SK-N-SH (cell line): ENCODE measurements at regions not wholly inside any gene's neighbourhood (a gene's known extent, or its start where the extent isn't known, plus 50 kb on each side); places are given as distances from the start of the nearest gene placed in this dataset.

Source experiments
- CTCF ChIA-PET: fragments of 300-600, 350-600 bp; formaldehyde crosslinking; extraction: SDS; loops from one replicate; lab custom pipeline; 2021; lab: Yijun Ruan, JAX
- POLR2A ChIA-PET: fragments of 350-600 bp; sonication (Branson Sonifier 250); formaldehyde crosslinking; extraction: SDS; loops from one replicate; lab custom pipeline; 2020; ENCODE audit warnings: antibody characterized with exemption, inconsistent platforms; lab: Yijun Ruan, JAX
- DNase-seq: peaks from one replicate; pipeline ENCODE4 v3.0.0; 2012
- H2AFZ ChIP-seq: fragments of 200-600 bp; sonication (generic); 2 replicates; pipeline ENCODE4 v1.8.1; 2016; ENCODE audit warnings: antibody characterized with exemption, mild to moderate bottlenecking, low read depth
- H3F3A ChIP-seq: fragments of 200-600 bp; sonication (generic); replicated peaks from 2 replicates; pipeline ENCODE3; 2016; ENCODE audit warnings: antibody characterized with exemption, mild to moderate bottlenecking; ENCODE audit not compliant: insufficient read depth
- H3K27ac ChIP-seq, 2 experiments: fragments of 200-500 bp in 1 of 2; fragments of 200-600 bp in 1 of 2; sonication (Bioruptor generic) in 1 of 2; sonication (generic), shearing (Covaris generic) in 1 of 2; 2 replicates each; pipeline versions ENCODE4 v1.5.1 to v1.6.1; 2014 to 2016; ENCODE audit warnings: low read depth in 2 of 2, inconsistent platforms in 1 of 2, low read length in 1 of 2, mild to moderate bottlenecking in 1 of 2, mixed read lengths in 1 of 2
- H3K27me3 ChIP-seq: fragments of 200-600 bp; sonication (generic), shearing (Covaris generic); 2 replicates; pipeline ENCODE4 v1.6.1; 2016; ENCODE audit warnings: mixed run types; ENCODE audit not compliant: insufficient read depth
- H3K36me3 ChIP-seq, 2 experiments: fragments of 200-500 bp in 1 of 2; fragments of 200-600 bp in 1 of 2; sonication (Bioruptor generic) in 1 of 2; sonication (generic) in 1 of 2; replicated peaks in 1 of 2; 2 replicates each; pipeline versions ENCODE3 to v1.5.1; 2014 to 2016; ENCODE audit warnings: low read length in 1 of 2, mild to moderate bottlenecking in 1 of 2; ENCODE audit not compliant: insufficient read depth in 2 of 2, control insufficient read depth in 1 of 2
- H3K4me1 ChIP-seq, 2 experiments: fragments of 200-500 bp in 1 of 2; fragments of 200-600 bp in 1 of 2; sonication (Bioruptor generic) in 1 of 2; sonication (generic), shearing (Covaris generic) in 1 of 2; 2 replicates each; pipeline versions ENCODE4 v1.5.1 to v1.6.1; 2014 to 2016; ENCODE audit warnings: low read depth in 1 of 2, low read length in 1 of 2, mixed run types in 1 of 2; ENCODE audit not compliant: insufficient read depth in 2 of 2, control insufficient read depth in 1 of 2
- H3K4me2 ChIP-seq: fragments of 200-600 bp; sonication (generic), shearing (Covaris generic); 2 replicates; pipeline ENCODE4 v1.6.1; 2017; ENCODE audit warnings: mixed run types
- H3K4me3 ChIP-seq, 2 experiments: fragments of 200-500 bp in 1 of 2; fragments of 200-600 bp in 1 of 2; sonication (Bioruptor generic) in 1 of 2; sonication (generic), shearing (Covaris generic) in 1 of 2; 2 replicates each; pipeline versions ENCODE4 v1.5.1 to v1.8.1; 2014 to 2016; ENCODE audit warnings: low read depth in 2 of 2, inconsistent platforms in 1 of 2, low read length in 1 of 2, mild to moderate bottlenecking in 1 of 2, mixed read lengths in 1 of 2, moderate library complexity in 1 of 2
- H3K79me2 ChIP-seq: fragments of 200-600 bp; sonication (generic); 2 replicates; pipeline ENCODE4 v1.8.1; 2017; ENCODE audit warnings: mild to moderate bottlenecking; ENCODE audit not compliant: insufficient read depth
- H3K9ac ChIP-seq: fragments of 200-600 bp; sonication (generic); 2 replicates; pipeline ENCODE4 v1.6.1; 2017; ENCODE audit warnings: mixed run types
- H3K9me2 ChIP-seq: fragments of 200-600 bp; sonication (generic); 2 replicates; pipeline ENCODE4 v1.6.1; 2017; ENCODE audit warnings: mixed run types
- H3K9me3 ChIP-seq: fragments of 200-600 bp; sonication (generic); 2 replicates; pipeline ENCODE4 v1.6.1; 2017; ENCODE audit warnings: mixed run types, mild to moderate bottlenecking, moderate library complexity
- H4K20me1 ChIP-seq: fragments of 200-600 bp; sonication (generic); 2 replicates; pipeline ENCODE4 v1.6.1; 2017; ENCODE audit warnings: mild to moderate bottlenecking, mixed run types; ENCODE audit not compliant: insufficient read depth
- CHD2 ChIP-seq: fragments of 150-350 bp; IDR thresholded peaks from 2 replicates; pipeline ENCODE4 v1.6.1; 2018; ENCODE audit warnings: low read length; ENCODE audit not compliant: partially characterized antibody
- EP300 ChIP-seq, 2 experiments: IDR thresholded peaks; 2 replicates each; pipeline versions ENCODE4 v1.4.0 to v1.6.1; 2012; ENCODE audit warnings: borderline replicate concordance in 1 of 2, low read depth in 1 of 2, low read length in 1 of 2
- FOSL2 ChIP-seq: IDR thresholded peaks from 2 replicates; pipeline ENCODE4 v1.4.0; 2012; ENCODE audit warnings: low read depth, mild to moderate bottlenecking, moderate library complexity, borderline replicate concordance
- FOXJ3 ChIP-seq: sonication (generic); formaldehyde crosslinking; IDR thresholded peaks from 2 replicates; pipeline ENCODE4 v1.5.1; 2020; ENCODE audit warnings: mild to moderate bottlenecking, missing genetic modification reagents
- FOXM1 ChIP-seq: IDR thresholded peaks from 2 replicates; pipeline ENCODE4 v1.4.0; 2012; ENCODE audit warnings: low read depth, mild to moderate bottlenecking
- GABPA ChIP-seq: IDR thresholded peaks from 2 replicates; pipeline ENCODE4 v1.4.0; 2012; ENCODE audit warnings: low read depth, mild to moderate bottlenecking
- GATA2 ChIP-seq: sonication (generic); formaldehyde crosslinking; IDR thresholded peaks from 2 replicates; pipeline ENCODE4 v1.5.0; 2020; ENCODE audit warnings: mild to moderate bottlenecking, missing genetic modification reagents
- JUND ChIP-seq: IDR thresholded peaks from 2 replicates; pipeline ENCODE4 v1.4.0; 2012
- MXI1 ChIP-seq: IDR thresholded peaks from 2 replicates; pipeline ENCODE4 v1.6.1; 2012; ENCODE audit warnings: mild to moderate bottlenecking, low read depth, low read length, improper control_type of control experiment
- PBX3 ChIP-seq: IDR thresholded peaks from 2 replicates; pipeline ENCODE4; 2012
- POLR2AphosphoS5 ChIP-seq: IDR thresholded peaks from 2 replicates; pipeline ENCODE4 v1.6.1; 2012; ENCODE audit warnings: low read depth, low read length
- RCOR1 ChIP-seq: fragments of 150-350 bp; IDR thresholded peaks from 2 replicates; pipeline ENCODE4 v1.6.1; 2017; ENCODE audit warnings: antibody characterized with exemption, low read length
- REST ChIP-seq: IDR thresholded peaks from 2 replicates; pipeline ENCODE4 v1.6.1; 2012; ENCODE audit warnings: mild to moderate bottlenecking, low read depth, low read length, moderate library complexity
- SMC3 ChIP-seq: IDR thresholded peaks from 2 replicates; pipeline ENCODE4 v1.6.1; 2012; ENCODE audit warnings: low read depth, low read length, improper control_type of control experiment
- TAF1 ChIP-seq: IDR thresholded peaks from 2 replicates; pipeline ENCODE4 v1.6.1; 2012; ENCODE audit warnings: low read depth, mild to moderate bottlenecking, low read length, moderate library complexity, borderline replicate concordance
- TCF12 ChIP-seq: IDR thresholded peaks from 2 replicates; pipeline ENCODE4 v1.4.0; 2012
- TEAD4 ChIP-seq: IDR thresholded peaks from 2 replicates; pipeline ENCODE4 v1.4.0; 2012; ENCODE audit warnings: mild to moderate bottlenecking, borderline replicate concordance; ENCODE audit not compliant: insufficient read depth
- USF2 ChIP-seq: fragments of 150-350 bp; IDR thresholded peaks from 2 replicates; pipeline ENCODE4 v1.6.1; 2017; ENCODE audit warnings: antibody characterized with exemption, low read length, low read depth, borderline replicate concordance
- YY1 ChIP-seq: IDR thresholded peaks from 2 replicates; pipeline ENCODE4 v1.4.0; 2012; ENCODE audit warnings: low read depth, mild to moderate bottlenecking
- WGBS: methylation state at CpG from one replicate; pipeline ENCODE4 v1.1.6; 2017; ENCODE audit warnings: low lambda C conversion rate; 5-methylcytosine and 5-hydroxymethylcytosine counted together

- Histone ChIP-seq H3K4me3 (no peak overlapping the region), H3K9me2 (no peaks in the 10 kb centered on the region; the same call in 1 of the 2 replicates), H3K27me3 (no peaks in the 10 kb centered on the region), H3K9ac (no peak overlapping the region), H3K79me2 (no peaks in the 10 kb centered on the region), H4K20me1 (no peaks in the 10 kb centered on the region), H3K4me2 (no peak overlapping the region), H2AFZ (no peak overlapping the region), H3K36me3 (no peaks in the 10 kb centered on the region), H3F3A (peaks cover 15% of the 10 kb centered on the region), H3K9me3 (no peaks in the 10 kb centered on the region)
- DNase-seq = no peak
- no peak for TF ChIP-seq SMC3
- TF ChIP-seq MXI1 = no peak
- TF ChIP-seq GABPA = no peak
- TF ChIP-seq PBX3 = no peak
- TF ChIP-seq USF2 = no peak
- TF ChIP-seq GATA2 (CRISPR knock-in tag) = no peak
- no peak for TF ChIP-seq REST
- TF ChIP-seq, all 33 proteins: peak for 0
- no peak overlapping the region for H3K27ac ChIP-seq
- ChIA-PET POLR2A (no interaction called here), CTCF (interaction anchor here (0.7 kb wide), 1 partner anchor 142 kb away, joined by 3 read pairs; no protein-coding TSS in a partner anchor)
- 56% methylated on average over 3 of the region's 3 CpGs for WGBS
- no peaks in the 10 kb centered on the region; a peak in 2 of 4 replicates for H3K4me1 ChIP-seq
These were observed 1046.4 kb downstream of the NTRK3 start for GRCh38 chr15:87209891-87210689.

- Histone ChIP-seq H3K27me3 (no peaks in the 10 kb centered on the region), H3K4me2 (0 out of 2 replicates have a peak overlapping the region, but pooled peaks have one; percentile 37), H3F3A (peaks cover 15% of the 10 kb centered on the region), H3K9me3 (no peaks in the 10 kb centered on the region), H3K79me2 (no peaks in the 10 kb centered on the region), H2AFZ (peak overlapping the region; percentile 67; the same call in 1 of the 2 replicates), H4K20me1 (no peaks in the 10 kb centered on the region), H3K4me1 (no peaks in the 10 kb centered on the region; a peak in 2 of 4 replicates), H3K9me2 (no peaks in the 10 kb centered on the region; the same call in 1 of the 2 replicates), H3K27ac (peak overlapping the region in 1 of 2 experiments; percentile 82; a peak in 2 of 4 replicates), H3K9ac (peak overlapping the region; percentile 32; the same call in 1 of the 2 replicates), H3K4me3 (no peak overlapping the region), H3K36me3 (no peaks in the 10 kb centered on the region)
- ChIA-PET CTCF (no interaction called here), POLR2A (no interaction called here)
- DNase-seq = no peak
- TF ChIP-seq GATA2 (CRISPR knock-in tag) (no peak), CHD2 (no peak), RCOR1 (no peak), POLR2AphosphoS5 (no peak), JUND (peak; percentile 24; the same call in 1 of the 2 replicates), FOSL2 (peak; percentile 56), FOXJ3 (CRISPR knock-in tag) (no peak), PBX3 (0 out of 2 replicates have a peak, but pooled peaks have one; percentile 13), TAF1 (no peak), FOXM1 (0 out of 2 replicates have a peak, but pooled peaks have one; percentile 35), TCF12 (peak; percentile 31; the same call in 1 of the 2 replicates), EP300 (IDR thresholded peaks at IDR 0.05; ENCODE audit: borderline replicate concordance in 1 of 2, low read depth in 1 of 2, low read length in 1 of 2) (no peak), MXI1 (no peak), YY1 (no peak), TEAD4 (no peak)
These were observed 1048.5 kb downstream of the NTRK3 start for GRCh38 chr15:87207990-87208580.
